SK-N-MC (cell line): ENCODE measurements at regions not wholly inside any gene's neighbourhood (a gene's known extent, or its start where the extent isn't known, plus 50 kb on each side); places are given as distances from the start of the nearest gene placed in this dataset.

Experiments
- EZH2 ChIP-seq: fragments of 200-600 bp; sonication (generic); IDR thresholded peaks from one replicate; pipeline ENCODE4 v1.6.1; 2017; ENCODE audit warnings: antibody characterized with exemption
- POLR2AphosphoS5 ChIP-seq: IDR thresholded peaks from 2 replicates; pipeline ENCODE4 v1.6.1; 2012; ENCODE audit warnings: mild to moderate bottlenecking, low read depth, low read length, borderline replicate concordance

GRCh38 chr7:7017707-7018280 is 164.6 kb upstream of the C1GALT1 start:
- TF ChIP-seq POLR2AphosphoS5 (no peak), EZH2 (no peak)
